ENCODE measurements at regions not wholly inside any gene's neighbourhood (a gene's known extent, or its start where the extent isn't known, plus 50 kb on each side); places are given as distances from the start of the nearest gene placed in this dataset.

DNA sequence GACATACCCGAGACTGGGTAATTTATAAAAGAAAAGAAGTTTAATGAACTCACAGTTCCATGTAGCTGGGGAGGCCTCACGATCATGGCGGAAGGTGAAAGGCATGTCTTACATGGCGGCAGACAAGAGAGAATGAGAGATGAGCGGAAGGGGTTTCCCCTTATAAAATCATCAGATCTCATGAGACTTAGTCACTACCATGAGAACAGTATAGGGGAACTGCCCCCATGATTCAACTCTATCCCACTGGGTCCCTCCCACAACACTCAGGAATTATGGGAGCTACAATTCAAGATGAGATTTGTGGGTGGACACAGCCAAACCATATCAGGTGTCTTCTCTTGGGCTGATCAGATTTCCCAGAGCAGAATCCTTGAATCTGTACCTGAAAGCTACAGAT lies 617.3 kb upstream of the ID2 start:
- Histone ChIP-seq H3K27me3 (ENCODE audit: control insufficient read depth, insufficient read depth, low read length, poor library complexity, severe bottlenecking) (no peaks in the 10 kb centered on the region), H3K27ac (ENCODE audit: low read depth, low read length) (no peak overlapping the region), H3K9me3 (ENCODE audit: control insufficient read depth, low read length) (no peaks in the 10 kb centered on the region), H3K4me1 (ENCODE audit: control insufficient read depth, insufficient read depth, low read length) (no peaks in the 10 kb centered on the region), H3K4me3 (ENCODE audit: low read length) (no peak overlapping the region), H3K9ac (ENCODE audit: extremely low read depth, low read length, poor library complexity, severe bottlenecking) (no peak overlapping the region), H3K36me3 (ENCODE audit: control insufficient read depth, insufficient read depth, low read length) (no peaks in the 10 kb centered on the region)
- H3K36me3 Mint-ChIP-seq (ENCODE audit: low read depth), result no peaks in the 10 kb centered on the region
- TF ChIP-seq, protein P1, sequence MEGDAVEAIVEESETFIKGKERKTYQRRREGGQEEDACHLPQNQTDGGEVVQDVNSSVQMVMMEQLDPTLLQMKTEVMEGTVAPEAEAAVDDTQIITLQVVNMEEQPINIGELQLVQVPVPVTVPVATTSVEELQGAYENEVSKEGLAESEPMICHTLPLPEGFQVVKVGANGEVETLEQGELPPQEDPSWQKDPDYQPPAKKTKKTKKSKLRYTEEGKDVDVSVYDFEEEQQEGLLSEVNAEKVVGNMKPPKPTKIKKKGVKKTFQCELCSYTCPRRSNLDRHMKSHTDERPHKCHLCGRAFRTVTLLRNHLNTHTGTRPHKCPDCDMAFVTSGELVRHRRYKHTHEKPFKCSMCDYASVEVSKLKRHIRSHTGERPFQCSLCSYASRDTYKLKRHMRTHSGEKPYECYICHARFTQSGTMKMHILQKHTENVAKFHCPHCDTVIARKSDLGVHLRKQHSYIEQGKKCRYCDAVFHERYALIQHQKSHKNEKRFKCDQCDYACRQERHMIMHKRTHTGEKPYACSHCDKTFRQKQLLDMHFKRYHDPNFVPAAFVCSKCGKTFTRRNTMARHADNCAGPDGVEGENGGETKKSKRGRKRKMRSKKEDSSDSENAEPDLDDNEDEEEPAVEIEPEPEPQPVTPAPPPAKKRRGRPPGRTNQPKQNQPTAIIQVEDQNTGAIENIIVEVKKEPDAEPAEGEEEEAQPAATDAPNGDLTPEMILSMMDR (conservative IDR thresholded peaks at IDR 0.05), result no peak
- no peak overlapping the region for H3K27ac Mint-ChIP-seq
- no peak for DNase-seq
- WGBS, 2 experiments (ENCODE audit: insufficient coverage in 1 of 2, insufficient read length in 1 of 2), result 94 to 100% methylated on average over 5 of the region's 5 CpGs
- no peaks in the 10 kb centered on the region for H3K9me3 Mint-ChIP-seq
- H3K4me1 Mint-ChIP-seq, result peaks cover 2% of the 10 kb centered on the region
- H3K27me3 Mint-ChIP-seq (ENCODE audit: insufficient read depth), result peaks cover 3% of the 10 kb centered on the region
- no peak overlapping the region for H3K4me3 Mint-ChIP-seq

DNA sequence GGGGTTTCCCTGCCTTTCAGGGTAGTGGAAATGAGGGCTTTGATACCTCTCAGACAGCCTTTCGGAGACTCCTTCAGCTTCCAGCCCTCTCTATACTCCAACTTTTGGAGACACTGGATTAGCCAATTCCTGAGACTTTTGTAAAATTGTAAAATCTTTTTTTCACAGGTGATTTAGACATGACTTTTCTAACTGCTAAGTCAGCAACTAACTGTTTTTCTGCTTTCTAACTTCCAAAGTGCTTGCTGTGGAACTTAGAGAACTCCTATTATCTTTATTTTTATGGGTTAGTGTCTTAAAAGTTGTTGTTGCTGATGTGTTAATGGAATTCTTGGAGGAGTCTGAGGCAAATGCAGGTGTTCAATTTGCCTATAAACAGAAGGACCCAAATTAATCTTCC lies 616.7 kb upstream of the ID2 start:
- Histone ChIP-seq H3K9ac (ENCODE audit: extremely low read depth, low read length, poor library complexity, severe bottlenecking) (no peak overlapping the region), H3K4me1 (ENCODE audit: control insufficient read depth, insufficient read depth, low read length) (no peaks in the 10 kb centered on the region), H3K27me3 (ENCODE audit: control insufficient read depth, insufficient read depth, low read length, poor library complexity, severe bottlenecking) (no peaks in the 10 kb centered on the region), H3K4me3 (ENCODE audit: low read length) (no peak overlapping the region), H3K36me3 (ENCODE audit: control insufficient read depth, insufficient read depth, low read length) (no peaks in the 10 kb centered on the region), H3K9me3 (ENCODE audit: control insufficient read depth, low read length) (no peaks in the 10 kb centered on the region), H3K27ac (ENCODE audit: low read depth, low read length) (no peak overlapping the region)
- Mint-ChIP-seq H3K27ac (no peak overlapping the region), H3K36me3 (ENCODE audit: low read depth) (no peaks in the 10 kb centered on the region), H3K4me1 (no peaks in the 10 kb centered on the region), H3K9me3 (no peaks in the 10 kb centered on the region), H3K27me3 (ENCODE audit: insufficient read depth) (peaks cover 3% of the 10 kb centered on the region), H3K4me3 (no peak overlapping the region)
- 83% methylated on average over 1 of the region's 1 CpG; no CpG with 5 or more reads in 1 of the 2 experiments for WGBS, 2 experiments (ENCODE audit: insufficient coverage in 1 of 2, insufficient read length in 1 of 2)
- TF ChIP-seq, protein P1 (conservative IDR thresholded peaks at IDR 0.05), result no peak
- DNase-seq, result no peak

DNA sequence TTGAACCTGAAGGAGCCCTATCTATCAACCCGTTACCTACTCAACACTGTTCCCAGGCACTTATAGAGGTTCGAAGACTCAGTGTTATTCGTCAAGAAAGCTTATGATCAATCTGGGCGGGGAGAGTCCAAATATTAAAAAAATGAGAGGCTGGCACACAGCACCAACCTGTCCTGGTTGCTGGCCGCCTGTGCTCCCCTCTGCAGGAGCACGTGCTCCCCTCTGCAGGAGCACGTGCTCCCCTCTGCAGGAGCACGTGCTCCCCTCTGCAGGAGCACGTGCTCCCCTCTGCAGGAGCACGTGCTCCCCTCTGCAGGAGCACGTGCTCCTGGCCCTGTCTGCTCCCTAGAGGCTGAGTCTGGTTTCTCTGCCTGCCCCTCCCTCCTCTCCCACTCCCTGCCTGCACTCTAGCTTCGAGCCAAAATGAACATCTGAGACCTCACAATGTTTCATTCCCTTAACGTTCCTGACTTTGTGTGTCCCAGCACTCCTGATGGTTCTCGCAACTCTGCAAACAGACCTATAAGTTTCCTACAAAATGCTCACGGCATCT lies 614.0 kb upstream of the ID2 start:
- Mint-ChIP-seq H3K27me3 (ENCODE audit: insufficient read depth) (peaks cover 3% of the 10 kb centered on the region), H3K9me3 (no peaks in the 10 kb centered on the region), H3K4me1 (no peaks in the 10 kb centered on the region), H3K4me3 (no peak overlapping the region), H3K36me3 (ENCODE audit: low read depth) (no peaks in the 10 kb centered on the region), H3K27ac (no peak overlapping the region)
- H3K9me3 ChIP-seq (ENCODE audit: control insufficient read depth, low read length), result no peaks in the 10 kb centered on the region
- TF ChIP-seq, protein P1 (conservative IDR thresholded peaks at IDR 0.05), result no peak
- DNase-seq, result no peak
- H3K27ac ChIP-seq (ENCODE audit: low read depth, low read length), result no peak overlapping the region
- H3K27me3 ChIP-seq (ENCODE audit: control insufficient read depth, insufficient read depth, low read length, poor library complexity, severe bottlenecking), result no peaks in the 10 kb centered on the region
- H3K4me3 ChIP-seq (ENCODE audit: low read length), result no peak overlapping the region
- H3K4me1 ChIP-seq (ENCODE audit: control insufficient read depth, insufficient read depth, low read length), result no peaks in the 10 kb centered on the region
- H3K9ac ChIP-seq (ENCODE audit: extremely low read depth, low read length, poor library complexity, severe bottlenecking), result no peak overlapping the region
- 94 to 95% methylated on average over 8 to 15 of the region's 15 CpGs for WGBS, 2 experiments (ENCODE audit: insufficient coverage in 1 of 2, insufficient read length in 1 of 2)
- no peaks in the 10 kb centered on the region for H3K36me3 ChIP-seq (ENCODE audit: control insufficient read depth, insufficient read depth, low read length)

Measured in endodermal cell (in vitro differentiated cells).